HuH-7.5 (cell line): ENCODE measurements at regions not wholly inside any gene's neighbourhood (a gene's known extent, or its start where the extent isn't known, plus 50 kb on each side); places are given as distances from the start of the nearest gene placed in this dataset.

Source experiments
- DNase-seq: peaks from one replicate; pipeline ENCODE4 v3.0.0; 2011; ENCODE audit warnings: low spot score

GRCh38 chr2:106572541-106573450, 85.6 kb downstream of the CD8B2 start:
- DNase-seq = peak; percentile 19

GRCh38 chr2:106573773-106574172, 86.6 kb downstream of the CD8B2 start:
- DNase-seq = no peak

GRCh38 chr2:106575955-106576354, 88.8 kb downstream of the CD8B2 start:
- no peak for DNase-seq

- no peak for DNase-seq
Measured at GRCh38 chr2:106577255-106577651, 90.1 kb downstream of the CD8B2 start.

GRCh38 chr2:106579750-106580197, 92.6 kb downstream of the CD8B2 start:
- no peak for DNase-seq

GRCh38 chr2:106580241-106580640, 93.1 kb downstream of the CD8B2 start:
- no peak for DNase-seq

- no peak for DNase-seq
Measured at GRCh38 chr2:106581328-106581727, 94.2 kb downstream of the CD8B2 start.

GRCh38 chr2:106581755-106582147, 94.6 kb downstream of the CD8B2 start:
- no peak for DNase-seq

- DNase-seq = peak; percentile 92
Measured at GRCh38 chr2:106582148-106583143, 95.3 kb downstream of the CD8B2 start.

GRCh38 chr2:106584304-106584954, 97.3 kb downstream of the CD8B2 start:
- no peak for DNase-seq

GRCh38 chr2:106596844-106597243, 109.7 kb downstream of the CD8B2 start:
- DNase-seq = no peak

- no peak for DNase-seq
Measured at GRCh38 chr2:106599540-106599939, 112.4 kb downstream of the CD8B2 start.

GRCh38 chr2:106602042-106602441, 114.9 kb downstream of the CD8B2 start:
- DNase-seq = no peak

- DNase-seq = no peak
Measured at GRCh38 chr2:106606652-106607051, 119.5 kb downstream of the CD8B2 start.

- DNase-seq = no peak
Measured at GRCh38 chr2:106607371-106607770, 120.2 kb downstream of the CD8B2 start.

- no peak for DNase-seq
Measured at GRCh38 chr2:106609780-106610179, 122.6 kb downstream of the CD8B2 start.

GRCh38 chr2:106614511-106615291, 127.5 kb downstream of the CD8B2 start:
- no peak for DNase-seq

GRCh38 chr2:106618614-106619013, 131.4 kb downstream of the CD8B2 start:
- no peak for DNase-seq

- DNase-seq = no peak
Measured at GRCh38 chr2:106623456-106623855, 136.3 kb downstream of the CD8B2 start.

- no peak for DNase-seq
Measured at GRCh38 chr2:106624787-106625380, 137.7 kb downstream of the CD8B2 start.

GRCh38 chr2:106628377-106628776, 141.2 kb downstream of the CD8B2 start:
- DNase-seq = no peak
